Liver (tissue), 3 donors: ENCODE measurements at regions not wholly inside any gene's neighbourhood (a gene's known extent, or its start where the extent isn't known, plus 50 kb on each side); places are given as distances from the start of the nearest gene placed in this dataset.

Source experiments
- GABPA ChIP-seq, 2 donors: IDR thresholded peaks in 1 of 2; conservative IDR thresholded peaks in 1 of 2; 2 replicates each; pipeline ENCODE4 v1.6.1; 2016; ENCODE audit warnings: antibody characterized with exemption in 2 of 2, mild to moderate bottlenecking in 1 of 2, moderate library complexity in 1 of 2
- MAX ChIP-seq: IDR thresholded peaks from 2 replicates; pipeline ENCODE4 v1.6.1; 2016; ENCODE audit warnings: antibody characterized with exemption
- TAF1 ChIP-seq: conservative IDR thresholded peaks from 2 replicates; pipeline ENCODE4 v1.6.1; 2016; ENCODE audit warnings: antibody characterized with exemption, mild to moderate bottlenecking
- YY1 ChIP-seq: IDR thresholded peaks from 2 replicates; pipeline ENCODE4 v1.6.1; 2016; ENCODE audit warnings: antibody characterized with exemption, mild to moderate bottlenecking
- TF ChIP-seq, protein P1 (sequence below): fragments of 150-350 bp; IDR thresholded peaks from 2 replicates; pipeline ENCODE4 v1.5.1; 2017; ENCODE audit warnings: improper control_type of control experiment, low read depth, low read length; ENCODE audit not compliant: missing input control
- TF ChIP-seq, protein P2 (sequence below): IDR thresholded peaks from 2 replicates; pipeline ENCODE4 v1.6.1; 2016; ENCODE audit warnings: antibody characterized with exemption, mild to moderate bottlenecking
- donor health status: healthy.
- donor health status: healthy.

DNA sequence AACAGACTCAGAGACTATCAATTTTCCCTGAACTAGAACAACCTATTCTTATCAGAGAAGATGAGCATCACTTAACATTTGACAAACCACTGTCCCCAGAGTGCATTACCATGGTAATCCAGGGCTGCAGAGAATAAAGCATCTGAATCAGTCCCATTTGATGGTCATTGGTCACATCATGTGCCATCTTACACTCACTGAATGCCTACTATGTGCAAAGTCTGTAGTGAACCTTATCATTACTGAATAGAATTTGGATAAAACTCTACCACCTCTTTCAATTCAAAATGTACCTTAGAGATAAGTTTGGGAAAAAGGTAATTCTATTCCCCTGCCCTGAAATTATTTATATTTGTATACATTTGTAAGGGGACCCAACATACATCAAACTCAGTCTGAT lies 156.4 kb upstream of the TRPC7 start:
- TF ChIP-seq, protein P1, sequence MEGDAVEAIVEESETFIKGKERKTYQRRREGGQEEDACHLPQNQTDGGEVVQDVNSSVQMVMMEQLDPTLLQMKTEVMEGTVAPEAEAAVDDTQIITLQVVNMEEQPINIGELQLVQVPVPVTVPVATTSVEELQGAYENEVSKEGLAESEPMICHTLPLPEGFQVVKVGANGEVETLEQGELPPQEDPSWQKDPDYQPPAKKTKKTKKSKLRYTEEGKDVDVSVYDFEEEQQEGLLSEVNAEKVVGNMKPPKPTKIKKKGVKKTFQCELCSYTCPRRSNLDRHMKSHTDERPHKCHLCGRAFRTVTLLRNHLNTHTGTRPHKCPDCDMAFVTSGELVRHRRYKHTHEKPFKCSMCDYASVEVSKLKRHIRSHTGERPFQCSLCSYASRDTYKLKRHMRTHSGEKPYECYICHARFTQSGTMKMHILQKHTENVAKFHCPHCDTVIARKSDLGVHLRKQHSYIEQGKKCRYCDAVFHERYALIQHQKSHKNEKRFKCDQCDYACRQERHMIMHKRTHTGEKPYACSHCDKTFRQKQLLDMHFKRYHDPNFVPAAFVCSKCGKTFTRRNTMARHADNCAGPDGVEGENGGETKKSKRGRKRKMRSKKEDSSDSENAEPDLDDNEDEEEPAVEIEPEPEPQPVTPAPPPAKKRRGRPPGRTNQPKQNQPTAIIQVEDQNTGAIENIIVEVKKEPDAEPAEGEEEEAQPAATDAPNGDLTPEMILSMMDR, result no peak
- TF ChIP-seq TAF1, result no peak
- no peak for TF ChIP-seq MAX
- no peak for TF ChIP-seq GABPA (IDR thresholded peaks at IDR 0.05 in 1 of 2, conservative IDR thresholded peaks at IDR 0.05 in 1 of 2)
- TF ChIP-seq YY1, result no peak
- TF ChIP-seq, protein P2, sequence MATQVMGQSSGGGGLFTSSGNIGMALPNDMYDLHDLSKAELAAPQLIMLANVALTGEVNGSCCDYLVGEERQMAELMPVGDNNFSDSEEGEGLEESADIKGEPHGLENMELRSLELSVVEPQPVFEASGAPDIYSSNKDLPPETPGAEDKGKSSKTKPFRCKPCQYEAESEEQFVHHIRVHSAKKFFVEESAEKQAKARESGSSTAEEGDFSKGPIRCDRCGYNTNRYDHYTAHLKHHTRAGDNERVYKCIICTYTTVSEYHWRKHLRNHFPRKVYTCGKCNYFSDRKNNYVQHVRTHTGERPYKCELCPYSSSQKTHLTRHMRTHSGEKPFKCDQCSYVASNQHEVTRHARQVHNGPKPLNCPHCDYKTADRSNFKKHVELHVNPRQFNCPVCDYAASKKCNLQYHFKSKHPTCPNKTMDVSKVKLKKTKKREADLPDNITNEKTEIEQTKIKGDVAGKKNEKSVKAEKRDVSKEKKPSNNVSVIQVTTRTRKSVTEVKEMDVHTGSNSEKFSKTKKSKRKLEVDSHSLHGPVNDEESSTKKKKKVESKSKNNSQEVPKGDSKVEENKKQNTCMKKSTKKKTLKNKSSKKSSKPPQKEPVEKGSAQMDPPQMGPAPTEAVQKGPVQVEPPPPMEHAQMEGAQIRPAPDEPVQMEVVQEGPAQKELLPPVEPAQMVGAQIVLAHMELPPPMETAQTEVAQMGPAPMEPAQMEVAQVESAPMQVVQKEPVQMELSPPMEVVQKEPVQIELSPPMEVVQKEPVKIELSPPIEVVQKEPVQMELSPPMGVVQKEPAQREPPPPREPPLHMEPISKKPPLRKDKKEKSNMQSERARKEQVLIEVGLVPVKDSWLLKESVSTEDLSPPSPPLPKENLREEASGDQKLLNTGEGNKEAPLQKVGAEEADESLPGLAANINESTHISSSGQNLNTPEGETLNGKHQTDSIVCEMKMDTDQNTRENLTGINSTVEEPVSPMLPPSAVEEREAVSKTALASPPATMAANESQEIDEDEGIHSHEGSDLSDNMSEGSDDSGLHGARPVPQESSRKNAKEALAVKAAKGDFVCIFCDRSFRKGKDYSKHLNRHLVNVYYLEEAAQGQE, result no peak
